Ishikawa (cell line): ENCODE measurements at regions not wholly inside any gene's neighbourhood (a gene's known extent, or its start where the extent isn't known, plus 50 kb on each side); places are given as distances from the start of the nearest gene placed in this dataset.

Experiments used
- CREB1 ChIP-seq: IDR thresholded peaks from 2 replicates; pipeline ENCODE4 v1.6.1; 2012; ENCODE audit warnings: low read depth
- EP300 ChIP-seq: IDR thresholded peaks from 2 replicates; pipeline ENCODE4 v1.6.1; 2012; ENCODE audit warnings: borderline replicate concordance
- NFIC ChIP-seq: IDR thresholded peaks from 2 replicates; pipeline ENCODE4 v1.6.1; 2012
- REST ChIP-seq: IDR thresholded peaks from 2 replicates; pipeline ENCODE4 v1.6.1; 2012; ENCODE audit warnings: low read depth, mild to moderate bottlenecking
- TAF1 ChIP-seq: IDR thresholded peaks from 2 replicates; pipeline ENCODE4 v1.6.1; 2012; ENCODE audit warnings: low read depth, mild to moderate bottlenecking

GRCh38 chr9:18071651-18072060, 402.3 kb upstream of the ADAMTSL1 start:
- TF ChIP-seq NFIC (no peak), TAF1 (no peak), REST (no peak), CREB1 (no peak), EP300 (no peak)
